Sigmoid colon (tissue), 3 donors: ENCODE measurements at regions not wholly inside any gene's neighbourhood (a gene's known extent, or its start where the extent isn't known, plus 50 kb on each side); places are given as distances from the start of the nearest gene placed in this dataset.

Experiments used
- CTCF ChIP-seq, 4 experiments: fragments of 450-650 bp in 3 of 4; fragments of 200-600 bp in 1 of 4; IDR thresholded peaks; one replicate each; pipeline ENCODE4 v1.5.1; 2016 to 2019; ENCODE audit warnings: antibody characterized with exemption in 4 of 4, mild to moderate bottlenecking in 3 of 4, moderate library complexity in 2 of 4
- POLR2A ChIP-seq, 2 donors: fragments of 450-650 bp; IDR thresholded peaks; one replicate each; pipeline ENCODE4 v1.6.1; 2016; ENCODE audit warnings: antibody characterized with exemption in 2 of 2, mild to moderate bottlenecking in 2 of 2, moderate library complexity in 2 of 2

- TF ChIP-seq CTCF (IDR thresholded peaks at IDR 0.05) = no peak
- TF ChIP-seq POLR2A (IDR thresholded peaks at IDR 0.05) = no peak
These were observed 97.0 kb upstream of the CACNA1E start for GRCh38 chr1:181386340-181386739.
